Adipocyte (in vitro differentiated cells): ENCODE measurements at regions not wholly inside any gene's neighbourhood (a gene's known extent, or its start where the extent isn't known, plus 50 kb on each side); places are given as distances from the start of the nearest gene placed in this dataset.

Source experiments
- DNase-seq: peaks from one replicate; pipeline ENCODE4 v3.0.0-alpha.2; 2015; ENCODE audit warnings: low read depth
- H3K27me3 ChIP-seq: replicated peaks from 2 replicates; pipeline ENCODE4 v1.7.0; 2013; ENCODE audit warnings: mild to moderate bottlenecking, low read length, moderate library complexity; ENCODE audit not compliant: control insufficient read depth, insufficient read depth
- H3K36me3 ChIP-seq: 2 replicates; pipeline ENCODE4 v1.7.0; 2013; ENCODE audit warnings: low read length, mild to moderate bottlenecking, moderate library complexity; ENCODE audit not compliant: control insufficient read depth, insufficient read depth, severe bottlenecking
- H3K4me1 ChIP-seq: 2 replicates; pipeline ENCODE4 v1.7.0; 2013; ENCODE audit warnings: mild to moderate bottlenecking, low read length, moderate library complexity; ENCODE audit not compliant: control insufficient read depth, insufficient read depth
- H3K4me3 ChIP-seq: 2 replicates; pipeline ENCODE4 v1.7.0; 2013; ENCODE audit warnings: mild to moderate bottlenecking, low read length, moderate library complexity
- H3K9ac ChIP-seq: 2 replicates; pipeline ENCODE4 v1.7.0; 2013; ENCODE audit warnings: mild to moderate bottlenecking, low read length, moderate library complexity
- H3K9me3 ChIP-seq: 2 replicates; pipeline ENCODE4 v1.7.0; 2013; ENCODE audit warnings: mild to moderate bottlenecking, low read length, moderate library complexity; ENCODE audit not compliant: control insufficient read depth

DNA sequence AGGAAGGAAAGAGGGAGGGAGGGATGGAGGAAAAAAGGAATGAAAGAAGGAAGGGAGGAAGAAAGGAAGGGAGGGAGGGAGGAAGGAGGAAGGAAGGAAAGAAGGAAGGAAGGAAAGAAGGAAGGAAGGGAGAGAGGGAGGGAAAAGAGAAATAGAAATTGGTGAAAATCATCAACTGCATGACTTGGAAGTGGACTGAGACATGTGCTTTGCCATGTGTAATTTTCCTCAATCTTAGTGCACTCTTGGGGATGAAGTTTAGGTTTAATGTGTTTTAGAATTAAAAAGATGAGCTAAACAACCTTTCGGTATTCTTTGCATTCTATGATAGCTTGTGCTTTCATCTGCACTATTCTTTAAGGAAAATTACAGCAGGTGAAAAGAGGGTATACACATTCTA, 320.1 kb upstream of the GALNT5 start:
- Histone ChIP-seq H3K9ac (no peak overlapping the region), H3K9me3 (no peaks in the 10 kb centered on the region), H3K4me3 (no peak overlapping the region), H3K27me3 (no peaks in the 10 kb centered on the region), H3K4me1 (no peaks in the 10 kb centered on the region), H3K36me3 (no peaks in the 10 kb centered on the region)
- no peak for DNase-seq

- Histone ChIP-seq H3K9ac (no peak overlapping the region), H3K27me3 (no peaks in the 10 kb centered on the region), H3K9me3 (no peaks in the 10 kb centered on the region), H3K4me1 (no peaks in the 10 kb centered on the region), H3K4me3 (no peak overlapping the region), H3K36me3 (no peaks in the 10 kb centered on the region)
- DNase-seq = peak; percentile 53
Measured at GRCh38 chr2:156944871-156945270, 312.6 kb upstream of the GALNT5 start.

DNA sequence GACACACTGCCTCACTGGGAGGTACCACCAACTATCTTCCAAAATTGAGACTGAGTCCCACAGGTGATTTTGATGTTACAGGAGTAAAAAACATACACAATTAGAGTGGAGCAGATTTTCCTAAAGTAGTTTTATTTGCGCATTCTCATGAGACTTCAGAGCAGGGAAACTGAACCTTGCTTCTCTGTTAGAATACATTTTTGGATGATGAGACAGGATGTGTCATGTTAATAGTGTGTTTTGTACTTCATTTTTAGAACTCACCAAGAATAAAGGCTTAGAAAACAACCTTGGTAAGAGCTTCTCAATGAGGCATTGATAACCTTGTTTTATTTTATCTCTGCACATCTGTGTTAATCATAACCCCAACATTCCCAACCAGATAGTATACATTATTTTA, 310.2 kb upstream of the GALNT5 start:
- Histone ChIP-seq H3K4me1 (no peaks in the 10 kb centered on the region), H3K27me3 (no peaks in the 10 kb centered on the region), H3K4me3 (no peak overlapping the region), H3K9ac (no peak overlapping the region), H3K9me3 (peaks cover 4% of the 10 kb centered on the region), H3K36me3 (no peaks in the 10 kb centered on the region)
- DNase-seq = no peak

- Histone ChIP-seq H3K4me3 (no peak overlapping the region), H3K36me3 (no peaks in the 10 kb centered on the region), H3K9me3 (peaks cover 13% of the 10 kb centered on the region), H3K27me3 (no peaks in the 10 kb centered on the region), H3K4me1 (no peaks in the 10 kb centered on the region), H3K9ac (no peak overlapping the region)
- no peak for DNase-seq
Measured at GRCh38 chr2:156955701-156956100, 301.8 kb upstream of the GALNT5 start.

- no peaks in the 10 kb centered on the region for H3K27me3 ChIP-seq
- no peak for DNase-seq
- no peaks in the 10 kb centered on the region for H3K36me3 ChIP-seq
- no peaks in the 10 kb centered on the region for H3K4me1 ChIP-seq
- no peak overlapping the region for H3K9ac ChIP-seq
- peaks cover 13% of the 10 kb centered on the region for H3K9me3 ChIP-seq
- no peak overlapping the region for H3K4me3 ChIP-seq
Measured at GRCh38 chr2:156956161-156956560, 301.3 kb upstream of the GALNT5 start.

- H3K4me1 ChIP-seq = no peaks in the 10 kb centered on the region
- peaks cover 8% of the 10 kb centered on the region for H3K9me3 ChIP-seq
- no peaks in the 10 kb centered on the region for H3K36me3 ChIP-seq
- no peaks in the 10 kb centered on the region for H3K27me3 ChIP-seq
- no peak for DNase-seq
- H3K4me3 ChIP-seq = no peak overlapping the region
- no peak overlapping the region for H3K9ac ChIP-seq
Measured at GRCh38 chr2:156958374-156958773, 299.1 kb upstream of the GALNT5 start.

DNA sequence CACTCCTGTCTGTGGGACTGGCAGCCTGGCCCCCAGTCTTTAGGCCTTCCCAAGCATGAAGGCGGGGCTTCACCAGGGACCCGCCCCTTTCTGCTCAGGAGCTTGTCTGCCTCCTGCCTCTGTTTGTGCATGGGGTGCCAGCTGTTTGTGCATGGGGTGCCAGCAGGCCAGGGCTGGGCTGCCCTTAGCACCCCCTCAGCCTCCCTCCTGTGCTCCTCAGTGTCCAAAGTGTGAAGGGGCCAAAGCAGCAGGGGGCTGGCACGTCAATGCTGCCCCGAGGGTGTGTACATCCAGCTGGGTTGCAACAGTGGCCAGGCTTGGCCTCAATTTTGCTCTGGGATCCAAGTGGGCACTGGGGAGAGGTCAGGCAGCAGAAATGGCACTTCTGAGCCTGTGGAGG, 298.0 kb upstream of the GALNT5 start:
- no peak overlapping the region for H3K9ac ChIP-seq
- no peaks in the 10 kb centered on the region for H3K4me1 ChIP-seq
- H3K27me3 ChIP-seq = no peaks in the 10 kb centered on the region
- peaks cover 8% of the 10 kb centered on the region for H3K9me3 ChIP-seq
- no peaks in the 10 kb centered on the region for H3K36me3 ChIP-seq
- no peak for DNase-seq
- H3K4me3 ChIP-seq = no peak overlapping the region

DNA sequence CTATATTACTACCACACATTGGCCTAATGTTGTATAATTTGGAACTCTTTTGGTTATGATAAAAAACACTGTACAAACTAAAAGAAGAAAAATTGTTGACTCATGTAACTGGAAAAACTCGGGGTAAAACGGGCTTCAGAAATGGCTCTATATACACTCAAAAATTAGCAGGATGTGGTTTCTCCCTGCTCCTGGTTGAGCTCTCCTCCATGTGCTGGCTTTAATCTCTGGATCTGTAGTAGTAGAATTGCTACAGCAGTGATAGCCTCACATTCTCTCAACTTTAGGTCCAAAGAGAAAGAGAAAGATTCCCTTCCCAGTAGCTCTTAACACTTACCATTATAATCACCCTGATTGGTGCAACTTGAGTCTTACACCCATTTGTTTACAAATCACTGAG, 274.9 kb upstream of the GALNT5 start:
- Histone ChIP-seq H3K9me3 (no peaks in the 10 kb centered on the region), H3K9ac (no peak overlapping the region), H3K27me3 (no peaks in the 10 kb centered on the region), H3K4me1 (no peaks in the 10 kb centered on the region), H3K4me3 (no peak overlapping the region), H3K36me3 (no peaks in the 10 kb centered on the region)
- no peak for DNase-seq

- Histone ChIP-seq H3K27me3 (no peaks in the 10 kb centered on the region), H3K9me3 (no peaks in the 10 kb centered on the region), H3K36me3 (no peaks in the 10 kb centered on the region), H3K4me3 (no peak overlapping the region), H3K4me1 (no peaks in the 10 kb centered on the region), H3K9ac (no peak overlapping the region)
- no peak for DNase-seq
Measured at GRCh38 chr2:156986339-156986988, 271.0 kb upstream of the GALNT5 start.

DNA sequence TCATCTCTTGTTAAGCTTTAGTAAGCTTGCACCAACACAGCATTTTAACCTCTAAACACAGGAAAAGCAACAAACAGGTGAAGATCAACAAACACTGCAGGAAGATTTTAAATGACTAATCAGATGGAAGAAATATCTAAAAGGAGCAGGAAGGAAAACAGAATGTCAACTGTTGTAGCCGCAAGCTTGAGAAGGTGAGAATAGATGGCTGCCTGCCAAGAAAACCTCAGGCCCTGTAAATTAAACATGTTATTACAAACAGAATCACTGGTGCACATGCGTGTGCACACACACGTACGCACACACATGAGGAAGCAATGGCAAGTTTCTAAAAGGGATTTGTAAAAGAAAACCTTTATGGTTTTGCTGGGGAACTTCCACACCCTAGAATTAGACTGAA, 257.8 kb upstream of the GALNT5 start:
- no peaks in the 10 kb centered on the region for H3K36me3 ChIP-seq
- H3K9ac ChIP-seq = no peak overlapping the region
- peaks cover 10% of the 10 kb centered on the region for H3K9me3 ChIP-seq
- no peak for DNase-seq
- no peak overlapping the region for H3K4me3 ChIP-seq
- no peaks in the 10 kb centered on the region for H3K27me3 ChIP-seq
- H3K4me1 ChIP-seq = no peaks in the 10 kb centered on the region

DNA sequence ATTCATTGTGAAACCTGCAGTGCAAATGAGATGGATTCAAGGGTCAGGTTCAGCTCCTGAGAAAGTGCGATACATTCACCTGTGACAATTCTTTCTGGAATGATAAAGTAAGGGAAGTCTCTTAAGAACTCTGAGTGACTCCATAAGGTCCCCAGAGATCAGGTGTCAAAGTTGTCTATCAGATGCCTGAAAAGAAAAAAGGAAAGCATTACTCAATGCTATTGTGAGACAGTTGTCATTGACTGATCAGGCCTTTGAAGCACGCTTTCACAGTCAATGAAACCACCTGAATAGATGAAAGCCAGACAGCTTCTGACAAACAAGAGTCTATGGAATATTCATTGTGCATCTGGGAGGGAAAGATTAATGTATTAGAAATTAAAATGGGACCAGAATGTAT, 252.7 kb upstream of the GALNT5 start:
- no peaks in the 10 kb centered on the region for H3K4me1 ChIP-seq
- DNase-seq = no peak
- no peak overlapping the region for H3K9ac ChIP-seq
- H3K27me3 ChIP-seq = no peaks in the 10 kb centered on the region
- no peaks in the 10 kb centered on the region for H3K36me3 ChIP-seq
- no peak overlapping the region for H3K4me3 ChIP-seq
- peaks cover 10% of the 10 kb centered on the region for H3K9me3 ChIP-seq

DNA sequence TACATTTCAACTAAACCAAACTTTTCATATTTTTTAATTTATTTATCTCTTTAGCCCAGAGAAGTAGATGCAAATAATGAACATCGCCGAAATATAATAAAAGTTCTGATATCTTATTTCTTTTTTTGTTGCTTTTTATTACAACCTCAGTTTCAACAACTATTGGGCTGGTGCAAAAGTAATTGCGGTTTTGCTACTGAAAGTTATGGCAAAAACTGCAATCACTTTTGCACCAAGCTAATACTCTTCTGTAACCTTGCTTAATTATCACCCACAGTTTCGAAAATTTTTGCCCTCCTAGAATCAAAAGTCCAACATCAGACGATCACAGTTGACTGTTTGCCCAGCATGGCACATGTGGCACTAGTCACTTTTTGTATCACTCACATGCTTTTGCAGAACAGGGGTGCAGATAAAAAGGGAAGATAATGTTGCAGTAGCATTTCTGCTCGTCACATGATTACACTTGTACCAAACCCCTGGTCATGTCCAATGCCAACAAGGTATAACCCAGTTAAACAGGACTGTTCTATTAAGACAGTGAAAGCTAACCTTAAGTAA, 242.4 kb upstream of the GALNT5 start:
- Histone ChIP-seq H3K9ac (no peak overlapping the region), H3K27me3 (no peaks in the 10 kb centered on the region), H3K4me1 (no peaks in the 10 kb centered on the region), H3K9me3 (peaks cover 3% of the 10 kb centered on the region), H3K4me3 (no peak overlapping the region), H3K36me3 (no peaks in the 10 kb centered on the region)
- no peak for DNase-seq
